Breast epithelium (tissue), 4 donors: ENCODE measurements at regions not wholly inside any gene's neighbourhood (a gene's known extent, or its start where the extent isn't known, plus 50 kb on each side); places are given as distances from the start of the nearest gene placed in this dataset.

Experiments
- DNase-seq, 2 donors: peaks; one replicate each; pipeline ENCODE4 v3.0.0-alpha.2; 2019; ENCODE audit warnings: low spot score in 2 of 2
- H3K27ac ChIP-seq, 2 donors: fragments of 200-600 bp; sonication (generic) in 1 of 2; one replicate each; pipeline ENCODE4 v1.5.1; 2016 to 2019; ENCODE audit warnings: mild to moderate bottlenecking in 1 of 2
- H3K27me3 ChIP-seq, 2 donors: fragments of 200-600 bp; sonication (generic) in 1 of 2; one replicate each; pipeline versions ENCODE4 v1.5.1 to v1.6.0; 2017 to 2019; ENCODE audit warnings: control low read depth in 1 of 2, mild to moderate bottlenecking in 1 of 2
- H3K36me3 ChIP-seq: fragments of 200-600 bp; one replicate; pipeline ENCODE4 v1.5.1; 2019
- H3K4me1 ChIP-seq, 2 donors: fragments of 200-600 bp; sonication (generic); one replicate each; pipeline ENCODE4 v1.5.1; 2016 to 2019; ENCODE audit warnings: control low read depth in 1 of 2
- H3K4me3 ChIP-seq, 3 donors: fragments of 200-600 bp; sonication (generic); 1 replicate in 2 of 3; 2 replicates in 1 of 3; pipeline ENCODE4 v1.5.1; 2016 to 2019; ENCODE audit warnings: mild to moderate bottlenecking in 3 of 3, moderate library complexity in 2 of 3
- H3K9me3 ChIP-seq, 2 donors: fragments of 200-600 bp; sonication (generic) in 1 of 2; one replicate each; pipeline ENCODE4 v1.5.1; 2016 to 2019; ENCODE audit warnings: control low read depth in 1 of 2
- CTCF ChIP-seq, 3 donors: fragments of 450-650 bp; IDR thresholded peaks; one replicate each; pipeline ENCODE4 v1.5.1; 2016 to 2017; ENCODE audit warnings: antibody characterized with exemption in 3 of 3, mild to moderate bottlenecking in 3 of 3, moderate library complexity in 3 of 3
- POLR2A ChIP-seq: fragments of 450-650 bp; IDR thresholded peaks from one replicate; pipeline ENCODE4 v1.6.1; 2016; ENCODE audit warnings: antibody characterized with exemption, mild to moderate bottlenecking, moderate library complexity
- POLR2AphosphoS5 ChIP-seq, 3 donors: sonication (generic); formaldehyde crosslinking; IDR thresholded peaks; one replicate each; pipeline ENCODE4 v1.6.1; 2017; ENCODE audit warnings: antibody characterized with exemption in 3 of 3
- intact Hi-C: fragments of 100-400 bp; cut with DNase I; formaldehyde crosslinking; loops from one replicate; pipeline ENCODE4 v1.15.1; 2023; ENCODE audit warnings: low total_unique reads

- Histone ChIP-seq H3K27ac (no peak overlapping the region), H3K36me3 (no peaks in the 10 kb centered on the region), H3K27me3 (no peaks in the 10 kb centered on the region), H3K4me1 (no peaks in the 10 kb centered on the region), H3K4me3 (no peak overlapping the region), H3K9me3 (peaks cover 0 to 5% of the 10 kb centered on the region in 2 donors)
- TF ChIP-seq POLR2AphosphoS5 (IDR thresholded peaks at IDR 0.05), result no peak
- TF ChIP-seq POLR2A, result no peak
- intact Hi-C loops, result no loop called here
- no peak for DNase-seq
These were observed 391.1 kb upstream of the MGMT start for GRCh38 chr10:129075927-129076326.

GRCh38 chr10:129078346-129078745 lies 388.7 kb upstream of the MGMT start:
- Histone ChIP-seq H3K9me3 (peaks cover 0 to 5% of the 10 kb centered on the region in 2 donors), H3K27me3 (no peaks in the 10 kb centered on the region), H3K36me3 (no peaks in the 10 kb centered on the region), H3K4me1 (no peaks in the 10 kb centered on the region), H3K4me3 (no peak overlapping the region), H3K27ac (peak overlapping the region; percentile 58 to 66)
- TF ChIP-seq POLR2A (no peak), CTCF (IDR thresholded peaks at IDR 0.05) (no peak), POLR2AphosphoS5 (IDR thresholded peaks at IDR 0.05) (no peak)
- peak in 1 of 2 donors; percentile 54 for DNase-seq
- intact Hi-C loops, result no loop called here

- TF ChIP-seq POLR2AphosphoS5 (IDR thresholded peaks at IDR 0.05) (no peak), POLR2A (no peak), CTCF (IDR thresholded peaks at IDR 0.05) (no peak)
- Histone ChIP-seq H3K4me3 (no peak overlapping the region), H3K27me3 (no peaks in the 10 kb centered on the region), H3K36me3 (no peaks in the 10 kb centered on the region), H3K9me3 (peaks cover 0 to 5% of the 10 kb centered on the region in 2 donors), H3K4me1 (no peaks in the 10 kb centered on the region), H3K27ac (peak overlapping the region; percentile 58 to 66)
- intact Hi-C loops, result no loop called here
- DNase-seq, result no peak
These were observed 388.3 kb upstream of the MGMT start for GRCh38 chr10:129078746-129079145.

- intact Hi-C loops, result no loop called here
- Histone ChIP-seq H3K4me3 (no peak overlapping the region), H3K9me3 (peaks cover 0 to 7% of the 10 kb centered on the region in 2 donors), H3K36me3 (no peaks in the 10 kb centered on the region), H3K4me1 (no peaks in the 10 kb centered on the region), H3K27me3 (no peaks in the 10 kb centered on the region), H3K27ac (peak overlapping the region in 1 of 2 donors; percentile 58)
- TF ChIP-seq POLR2AphosphoS5 (IDR thresholded peaks at IDR 0.05) (no peak), POLR2A (no peak), CTCF (IDR thresholded peaks at IDR 0.05) (no peak)
- DNase-seq, result no peak
These were observed 387.3 kb upstream of the MGMT start for GRCh38 chr10:129079705-129080104.

- Histone ChIP-seq H3K9me3 (peaks cover 0 to 7% of the 10 kb centered on the region in 2 donors), H3K27me3 (no peaks in the 10 kb centered on the region), H3K27ac (no peak overlapping the region), H3K4me3 (no peak overlapping the region), H3K4me1 (no peaks in the 10 kb centered on the region), H3K36me3 (no peaks in the 10 kb centered on the region)
- intact Hi-C loops, result no loop called here
- TF ChIP-seq POLR2A (no peak), POLR2AphosphoS5 (IDR thresholded peaks at IDR 0.05) (no peak), CTCF (IDR thresholded peaks at IDR 0.05) (no peak)
- no peak for DNase-seq
These were observed 381.2 kb upstream of the MGMT start for GRCh38 chr10:129085811-129086210.

GRCh38 chr10:129089341-129089740 lies 377.7 kb upstream of the MGMT start:
- no peak for TF ChIP-seq POLR2A
- no peak for TF ChIP-seq CTCF (IDR thresholded peaks at IDR 0.05)
- TF ChIP-seq POLR2AphosphoS5 (IDR thresholded peaks at IDR 0.05), result no peak
- Histone ChIP-seq H3K9me3 (peaks cover 0 to 7% of the 10 kb centered on the region in 2 donors), H3K36me3 (no peaks in the 10 kb centered on the region), H3K4me3 (no peak overlapping the region), H3K27ac (no peak overlapping the region), H3K27me3 (no peaks in the 10 kb centered on the region), H3K4me1 (no peaks in the 10 kb centered on the region)
- no peak for DNase-seq
- intact Hi-C loops, result no loop called here
